Upper lobe of right lung (tissue), 1 donor: ENCODE measurements at regions not wholly inside any gene's neighbourhood (a gene's known extent, or its start where the extent isn't known, plus 50 kb on each side); places are given as distances from the start of the nearest gene placed in this dataset.

Experiments used
- ATAC-seq: fragments of 200-7000 bp; cut with Tn5 transposase; one replicate; pipeline ENCODE4 v1.9.1; 2020; ENCODE audit warnings: mild to moderate bottlenecking, moderate library complexity
- DNase-seq: peaks from one replicate; pipeline ENCODE4 v3.0.0-alpha.2; 2020
- H3K27ac ChIP-seq: fragments of 200-600 bp; one replicate; pipeline ENCODE4 v1.8.0; 2022
- H3K27me3 ChIP-seq: fragments of 200-600 bp; one replicate; pipeline ENCODE4 v1.8.0; 2022; ENCODE audit warnings: mild to moderate bottlenecking
- H3K36me3 ChIP-seq: fragments of 200-600 bp; one replicate; pipeline ENCODE4 v1.8.0; 2022
- H3K4me1 ChIP-seq: fragments of 200-600 bp; one replicate; pipeline ENCODE4 v1.8.0; 2022
- H3K4me3 ChIP-seq: fragments of 200-600 bp; one replicate; pipeline ENCODE4 v1.8.0; 2022; ENCODE audit warnings: mild to moderate bottlenecking
- H3K9me3 ChIP-seq: fragments of 200-600 bp; one replicate; pipeline ENCODE4 v1.8.0; 2022
- CTCF ChIP-seq: fragments of 200-600 bp; IDR thresholded peaks from one replicate; pipeline ENCODE4 v1.8.0; 2022; ENCODE audit warnings: antibody characterized with exemption
- intact Hi-C: fragments of 100-400 bp; cut with DNase I; formaldehyde crosslinking; loops from one replicate; pipeline ENCODE4 v1.11.0; 2022
- donor health status: DM: no; HTN: yes; CAD: no; lungs with severe emphysema.

DNA sequence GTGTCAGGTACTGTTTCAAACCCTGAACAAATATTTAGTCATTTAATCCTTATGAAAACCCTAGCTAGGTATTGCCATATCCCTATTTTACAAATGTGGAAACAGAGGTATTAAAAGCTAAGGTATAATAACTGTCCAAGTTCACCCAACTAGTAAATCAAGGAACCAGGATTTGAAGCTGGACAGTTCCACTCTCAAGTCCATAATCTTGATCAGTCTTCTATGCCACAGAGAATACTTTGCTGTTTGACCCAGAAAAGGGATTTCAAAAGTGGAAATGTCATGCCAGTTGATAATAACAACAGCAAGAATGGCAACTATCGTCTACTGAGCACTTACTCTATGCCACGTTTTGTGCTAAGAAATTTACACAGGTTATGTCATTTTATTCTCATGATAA is 90.4 kb upstream of the KIT start:
- DNase-seq, result no peak
- Histone ChIP-seq H3K27me3 (no peaks in the 10 kb centered on the region), H3K9me3 (no peaks in the 10 kb centered on the region), H3K4me1 (no peaks in the 10 kb centered on the region), H3K36me3 (no peaks in the 10 kb centered on the region), H3K4me3 (no peak overlapping the region), H3K27ac (no peak overlapping the region)
- intact Hi-C loops, result no loop called here
- TF ChIP-seq CTCF, result no peak
- ATAC-seq, result no peak

DNA sequence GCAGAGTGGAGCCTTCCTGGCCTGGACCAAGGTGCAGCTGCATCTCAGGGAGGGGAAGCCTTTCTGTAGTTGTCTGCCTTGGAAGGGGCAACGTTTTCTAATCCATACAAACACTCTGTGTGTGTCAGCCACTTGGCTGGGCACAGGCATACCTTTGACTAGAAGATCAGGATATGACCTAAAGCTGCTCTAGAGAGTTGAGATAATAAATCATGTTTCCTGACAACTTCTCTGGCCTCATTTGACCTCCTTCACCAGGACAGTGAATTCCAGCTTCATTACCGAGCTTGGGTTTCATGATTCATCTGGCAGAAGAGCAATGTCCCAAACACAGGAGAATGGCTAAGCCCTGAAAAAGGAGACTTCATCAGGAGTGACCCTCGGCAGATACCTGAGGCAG is 89.6 kb upstream of the KIT start:
- H3K36me3 ChIP-seq, result no peaks in the 10 kb centered on the region
- H3K9me3 ChIP-seq, result no peaks in the 10 kb centered on the region
- DNase-seq (no peak), ATAC-seq (no peak)
- no peak for TF ChIP-seq CTCF
- intact Hi-C loops, result no loop called here
- no peak overlapping the region for H3K27ac ChIP-seq
- H3K4me3 ChIP-seq, result no peak overlapping the region
- H3K27me3 ChIP-seq, result no peaks in the 10 kb centered on the region
- H3K4me1 ChIP-seq, result no peaks in the 10 kb centered on the region

GRCh38 chr4:54570822-54571221 is 86.9 kb upstream of the KIT start:
- no peak for TF ChIP-seq CTCF
- no peak for ATAC-seq

DNA sequence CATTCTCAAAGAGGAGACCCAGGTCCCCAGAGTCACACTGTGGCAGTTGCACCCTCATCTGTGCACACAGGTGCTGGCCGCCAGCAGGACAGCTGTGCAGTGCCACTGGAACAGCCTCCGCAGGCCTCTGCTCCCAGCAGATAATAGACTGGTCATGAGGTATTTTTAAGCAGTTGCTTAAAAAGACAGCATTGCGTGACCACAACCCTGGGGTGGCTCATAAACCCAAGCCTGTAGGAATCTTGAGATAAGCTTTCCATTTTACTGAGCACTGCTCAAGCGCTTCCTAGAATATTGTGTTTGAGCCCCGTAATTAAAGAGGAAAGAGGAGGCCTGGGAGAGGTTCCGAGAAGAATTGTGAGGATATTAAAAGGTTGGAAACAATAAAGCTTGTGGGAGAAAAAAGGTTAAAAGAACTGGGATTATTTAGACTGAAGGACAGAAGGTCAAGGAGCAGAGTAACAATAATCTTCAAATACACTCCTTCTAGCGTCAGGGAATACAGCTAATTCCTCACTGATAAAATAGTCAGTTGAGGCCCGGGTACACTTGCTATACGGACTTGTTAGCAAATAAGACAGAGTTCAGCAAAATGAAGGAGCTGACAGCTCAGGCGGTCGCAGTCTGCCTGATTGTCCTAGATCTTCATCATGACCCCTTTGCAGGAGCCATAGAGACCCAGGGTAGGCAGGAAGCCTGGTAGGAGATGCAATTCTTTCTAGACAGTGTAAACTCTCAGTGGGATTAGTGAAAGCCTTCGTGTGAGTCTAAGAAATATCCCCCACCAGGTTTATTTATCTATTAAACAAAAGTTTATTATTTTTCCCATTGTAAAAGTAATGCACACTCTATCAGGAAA is 86.2 kb upstream of the KIT start:
- DNase-seq, result no peak
- H3K27ac ChIP-seq, result no peak overlapping the region
- H3K4me1 ChIP-seq, result no peaks in the 10 kb centered on the region
- ATAC-seq, result no peak
- H3K27me3 ChIP-seq, result no peaks in the 10 kb centered on the region
- H3K9me3 ChIP-seq, result no peaks in the 10 kb centered on the region
- no peaks in the 10 kb centered on the region for H3K36me3 ChIP-seq
- H3K4me3 ChIP-seq, result no peak overlapping the region
- TF ChIP-seq CTCF, result no peak
- intact Hi-C loops, result no loop called here

More at GRCh38 chr4:54570822-54571221, 86.9 kb upstream of the KIT start:
- Histone ChIP-seq H3K4me3 (no peak overlapping the region), H3K27me3 (no peaks in the 10 kb centered on the region), H3K36me3 (no peaks in the 10 kb centered on the region), H3K4me1 (no peaks in the 10 kb centered on the region), H3K27ac (no peak overlapping the region), H3K9me3 (no peaks in the 10 kb centered on the region)
- DNase-seq, result no peak
- intact Hi-C loops, result no loop called here

DNA sequence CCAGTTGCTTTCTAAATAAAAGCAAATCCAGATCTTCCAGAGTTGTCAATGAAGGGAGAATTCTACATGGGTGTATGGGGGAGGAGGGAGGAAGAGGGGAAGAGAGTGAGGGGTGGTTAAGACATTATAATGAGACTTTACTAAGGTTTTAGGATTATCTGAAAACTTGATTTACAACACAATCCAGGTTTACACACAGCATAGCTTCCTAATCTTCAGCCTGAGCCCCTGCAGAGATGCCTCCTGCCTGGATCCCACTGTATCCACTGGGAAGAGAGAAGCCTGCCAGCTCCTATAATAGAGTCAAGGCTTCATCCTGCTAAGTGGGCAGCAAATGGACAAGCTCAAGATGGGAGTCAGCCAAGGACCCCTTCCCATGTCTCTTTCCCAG is 85.6 kb upstream of the KIT start:
- no peak for TF ChIP-seq CTCF
- intact Hi-C loops, result no loop called here
- Histone ChIP-seq H3K9me3 (no peaks in the 10 kb centered on the region), H3K36me3 (no peaks in the 10 kb centered on the region), H3K27me3 (no peaks in the 10 kb centered on the region), H3K4me3 (no peak overlapping the region), H3K4me1 (no peaks in the 10 kb centered on the region), H3K27ac (no peak overlapping the region)
- ATAC-seq (no peak), DNase-seq (no peak)

- Histone ChIP-seq H3K9me3 (no peaks in the 10 kb centered on the region), H3K4me1 (no peaks in the 10 kb centered on the region), H3K4me3 (no peak overlapping the region), H3K36me3 (no peaks in the 10 kb centered on the region), H3K27ac (no peak overlapping the region), H3K27me3 (no peaks in the 10 kb centered on the region)
- no peak for TF ChIP-seq CTCF
- DNase-seq, result no peak
- intact Hi-C loops, result no loop called here
- no peak for ATAC-seq
These were observed 83.3 kb upstream of the KIT start for GRCh38 chr4:54574500-54574899.
